WTC11 (cell line): ENCODE measurements at regions not wholly inside any gene's neighbourhood (a gene's known extent, or its start where the extent isn't known, plus 50 kb on each side); places are given as distances from the start of the nearest gene placed in this dataset.

Source experiments
- ATAC-seq: fragments of 200-7000 bp; cut with Tn5 transposase; 2 replicates; pipeline ENCODE4 v1.10.0; 2021; ENCODE audit warnings: mild to moderate bottlenecking, moderate library complexity
- CTCF ChIA-PET: fragments of 300-600 bp; sonication (Branson Sonifier 250); formaldehyde crosslinking; loops from one replicate; lab custom pipeline; 2021; ENCODE audit warnings: antibody characterized with exemption; lab: Charles Lee
- POLR2A ChIA-PET: fragments of 350-600 bp; sonication (Branson Sonifier 250); formaldehyde crosslinking; loops from one replicate; lab custom pipeline; 2021; ENCODE audit warnings: antibody characterized with exemption; lab: Charles Lee
- DNase-seq: peaks from one replicate; pipeline ENCODE4 v3.0.0; 2021; ENCODE audit warnings: low spot score
- H3K27ac Mint-ChIP-seq: 2 replicates; pipeline ENCODE4 v1.8.0; 2021; ENCODE audit warnings: mixed read lengths
- H3K27me3 Mint-ChIP-seq: 2 replicates; pipeline ENCODE4 v1.8.0; 2021; ENCODE audit warnings: low read depth, mild to moderate bottlenecking, moderate library complexity, mixed read lengths
- H3K36me3 Mint-ChIP-seq: 2 replicates; pipeline ENCODE4 v1.8.0; 2021; ENCODE audit warnings: mixed read lengths
- H3K4me1 Mint-ChIP-seq: 2 replicates; pipeline ENCODE4 v1.8.0; 2022; ENCODE audit warnings: mixed read lengths
- H3K4me3 Mint-ChIP-seq: 2 replicates; pipeline ENCODE4 v1.8.0; 2021; ENCODE audit warnings: mild to moderate bottlenecking, moderate library complexity, mixed read lengths
- H3K9me3 Mint-ChIP-seq: 2 replicates; pipeline ENCODE4 v1.8.0; 2021; ENCODE audit warnings: mixed read lengths
- CREM ChIP-seq: sonication (generic); formaldehyde crosslinking; IDR thresholded peaks from 2 replicates; pipeline ENCODE4 v1.8.1; 2022; ENCODE audit warnings: mild to moderate bottlenecking, missing genetic modification reagents, moderate library complexity
- E2F1 ChIP-seq: sonication (generic); formaldehyde crosslinking; IDR thresholded peaks from 2 replicates; pipeline ENCODE4 v1.8.0; 2022; ENCODE audit warnings: mild to moderate bottlenecking, missing genetic modification reagents
- ESRRA ChIP-seq: sonication (generic); formaldehyde crosslinking; IDR thresholded peaks from 2 replicates; pipeline ENCODE4 v1.8.1; 2022; ENCODE audit warnings: mild to moderate bottlenecking, missing genetic modification reagents, borderline replicate concordance
- FOXK1 ChIP-seq: sonication (generic); formaldehyde crosslinking; IDR thresholded peaks from 2 replicates; pipeline ENCODE4 v1.8.0; 2022; ENCODE audit warnings: mild to moderate bottlenecking, moderate library complexity, missing genetic modification reagents
- HMGXB4 ChIP-seq: sonication (generic); formaldehyde crosslinking; IDR thresholded peaks from 2 replicates; pipeline ENCODE4 v1.8.1; 2023; ENCODE audit warnings: mild to moderate bottlenecking, moderate library complexity, missing genetic modification reagents
- KAT7 ChIP-seq: sonication (generic); formaldehyde crosslinking; IDR thresholded peaks from 2 replicates; pipeline ENCODE4 v1.8.1; 2023; ENCODE audit warnings: missing genetic modification reagents, mild to moderate bottlenecking, borderline replicate concordance
- MAX ChIP-seq: sonication (generic); formaldehyde crosslinking; IDR thresholded peaks from 2 replicates; pipeline ENCODE4 v1.8.0; 2022; ENCODE audit warnings: mild to moderate bottlenecking, missing genetic modification reagents
- NR1H2 ChIP-seq: sonication (generic); formaldehyde crosslinking; IDR thresholded peaks from 2 replicates; pipeline ENCODE4 v1.9.0; 2021; ENCODE audit warnings: mild to moderate bottlenecking, moderate library complexity, missing genetic modification reagents
- OVOL2 ChIP-seq: fragments of 250-450 bp; sonication (Bioruptor Pico); IDR thresholded peaks from 2 replicates; pipeline ENCODE4 v1.9.0; 2021; ENCODE audit warnings: mild to moderate bottlenecking, borderline replicate concordance
- RELA ChIP-seq: sonication (generic); formaldehyde crosslinking; IDR thresholded peaks from 2 replicates; pipeline ENCODE4 v1.8.1; 2022; ENCODE audit warnings: missing genetic modification reagents, mild to moderate bottlenecking, borderline replicate concordance
- RORB ChIP-seq: fragments of 250-450 bp; sonication (Bioruptor Pico); IDR thresholded peaks from 2 replicates; pipeline ENCODE4 v1.9.0; 2021; ENCODE audit warnings: mild to moderate bottlenecking
- SP1 ChIP-seq: sonication (generic); formaldehyde crosslinking; conservative IDR thresholded peaks from 2 replicates; pipeline ENCODE4 v1.8.1; 2022; ENCODE audit warnings: missing genetic modification reagents
- USF1 ChIP-seq: sonication (generic); formaldehyde crosslinking; IDR thresholded peaks from 2 replicates; pipeline ENCODE4 v1.8.0; 2022; ENCODE audit warnings: mild to moderate bottlenecking, missing genetic modification reagents
- ZBTB43 ChIP-seq: sonication (generic); formaldehyde crosslinking; IDR thresholded peaks from 2 replicates; pipeline ENCODE4 v1.8.1; 2023; ENCODE audit warnings: mild to moderate bottlenecking, missing genetic modification reagents
- ZMAT4 ChIP-seq: fragments of 250-450 bp; sonication (Bioruptor Pico); IDR thresholded peaks from 2 replicates; pipeline ENCODE4 v1.9.0; 2021; ENCODE audit warnings: mild to moderate bottlenecking
- ZNF121 ChIP-seq: sonication (generic); formaldehyde crosslinking; IDR thresholded peaks from 2 replicates; pipeline ENCODE4 v1.8.0; 2023; ENCODE audit warnings: missing genetic modification reagents
- ZNF263 ChIP-seq: sonication (generic); formaldehyde crosslinking; IDR thresholded peaks from 2 replicates; pipeline ENCODE4 v1.8.1; 2022; ENCODE audit warnings: low read depth, mild to moderate bottlenecking, moderate library complexity, missing genetic modification reagents
- ZNF317 ChIP-seq: sonication (generic); formaldehyde crosslinking; IDR thresholded peaks from 2 replicates; pipeline ENCODE4 v1.8.1; 2023; ENCODE audit warnings: low read depth, mild to moderate bottlenecking, moderate library complexity, missing genetic modification reagents, borderline replicate concordance
- ZNF512 ChIP-seq: sonication (generic); formaldehyde crosslinking; IDR thresholded peaks from 2 replicates; pipeline ENCODE4 v1.8.1; 2022; ENCODE audit warnings: missing genetic modification reagents, borderline replicate concordance
- ZNF671 ChIP-seq: fragments of 250-450 bp; sonication (Bioruptor Pico); IDR thresholded peaks from 2 replicates; pipeline ENCODE4 v1.8.0; 2021; ENCODE audit warnings: mild to moderate bottlenecking

GRCh38 chr9:82367016-82367415 lies 378.4 kb downstream of the SPATA31D1 start:
- ATAC-seq: no peak
- DNase-seq: no peak
- POLR2A ChIA-PET: no interaction called here
- H3K27me3 Mint-ChIP-seq: no peaks in the 10 kb centered on the region
- no peaks in the 10 kb centered on the region for H3K4me1 Mint-ChIP-seq
- TF ChIP-seq NR1H2 (CRISPR knock-in tag) (no peak), E2F1 (CRISPR knock-in tag) (no peak), ZNF671 (CRISPR knock-in tag) (no peak), ZNF263 (CRISPR knock-in tag) (no peak), FOXK1 (CRISPR knock-in tag) (no peak), ZMAT4 (no peak), SP1 (no peak), ZNF121 (CRISPR knock-in tag) (no peak)
- no peaks in the 10 kb centered on the region for H3K9me3 Mint-ChIP-seq
- no peak overlapping the region for H3K27ac Mint-ChIP-seq
- no peaks in the 10 kb centered on the region for H3K36me3 Mint-ChIP-seq
- CTCF ChIA-PET: no interaction called here
- no peak overlapping the region for H3K4me3 Mint-ChIP-seq

GRCh38 chr9:82367929-82368328 lies 379.4 kb downstream of the SPATA31D1 start:
- Mint-ChIP-seq H3K4me1 (no peaks in the 10 kb centered on the region), H3K9me3 (no peaks in the 10 kb centered on the region), H3K27ac (no peak overlapping the region), H3K4me3 (no peak overlapping the region), H3K27me3 (no peaks in the 10 kb centered on the region), H3K36me3 (no peaks in the 10 kb centered on the region)
- DNase-seq: no peak
- CTCF ChIA-PET: no interaction called here
- no peak for ATAC-seq
- TF ChIP-seq HMGXB4 (CRISPR knock-in tag) (no peak), ZNF512 (no peak), KAT7 (CRISPR knock-in tag) (no peak), USF1 (CRISPR knock-in tag) (no peak), RELA (CRISPR knock-in tag) (no peak), ESRRA (CRISPR knock-in tag) (no peak), ZNF317 (CRISPR knock-in tag) (no peak), MAX (CRISPR knock-in tag) (no peak), RORB (CRISPR knock-in tag) (no peak), CREM (CRISPR knock-in tag) (no peak), OVOL2 (CRISPR knock-in tag) (no peak), ZBTB43 (CRISPR knock-in tag) (no peak)
- POLR2A ChIA-PET: no interaction called here
